ENCODE measurements at regions not wholly inside any gene's neighbourhood (a gene's known extent, or its start where the extent isn't known, plus 50 kb on each side); places are given as distances from the start of the nearest gene placed in this dataset.

DNA sequence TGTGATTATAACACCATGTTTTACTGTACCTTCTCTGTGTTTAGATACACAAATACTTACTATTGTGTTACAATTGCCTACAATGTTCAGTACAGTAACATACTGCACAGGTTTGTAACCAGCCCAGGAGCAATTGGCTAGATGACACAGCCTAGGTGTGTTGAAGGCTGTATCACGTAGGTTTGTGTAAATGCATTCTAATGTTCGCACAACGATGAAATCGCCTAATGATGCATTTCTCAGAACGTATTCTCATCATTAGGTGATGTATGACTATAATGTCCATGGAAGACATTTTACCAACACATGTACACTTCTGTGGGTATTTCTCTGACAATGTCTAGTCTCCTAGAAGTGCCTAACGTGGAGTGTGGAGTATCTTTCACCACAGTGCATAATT is 165.9 kb upstream of the KLF7 start:
- ChIA-PET RAD21 (ENCODE audit: low non-redundant PET in 1 of 2, low total read pairs in 2 of 2, uncharacterized antibody in 2 of 2, unreplicated experiment in 2 of 2) (no interaction called here), POLR2A (no interaction called here), CTCF (no interaction called here)
- BruUV-seq (replicated peaks) = no TSS peak
- Histone ChIP-seq H2AFZ (ENCODE audit: low read depth, low read length, poor library complexity, severe bottlenecking) (no peak overlapping the region), H3K9ac (ENCODE audit: low read length) (no peak overlapping the region), H3K4me2 (ENCODE audit: low read length) (no peak overlapping the region), H3K9me2 (ENCODE audit: insufficient read depth) (no peaks in the 10 kb centered on the region), H3K4me3 (replicated peaks in 1 of 2; ENCODE audit: low read depth in 1 of 2, low read length in 2 of 2) (no peak overlapping the region), H3K4me1 (ENCODE audit: control insufficient read depth in 1 of 2, insufficient read depth in 2 of 2, low read length in 2 of 2) (peaks cover 13 to 39% of the 10 kb centered on the region in 2 experiments), H3K27ac (ENCODE audit: low read depth, low read length) (no peak overlapping the region), H4K20me1 (ENCODE audit: insufficient read depth) (no peaks in the 10 kb centered on the region), H3K79me2 (ENCODE audit: insufficient read depth, low read length) (no peaks in the 10 kb centered on the region), H3K36me3 (ENCODE audit: control insufficient read depth in 1 of 2, insufficient read depth in 2 of 2, low read length in 2 of 2) (no peaks in the 10 kb centered on the region), H3K9me3 (ENCODE audit: control insufficient read depth in 1 of 2, insufficient read depth in 1 of 2, low read depth in 1 of 2, low read length in 2 of 2) (no peaks in the 10 kb centered on the region), H3K27me3 (ENCODE audit: insufficient read depth, low read length) (no peaks in the 10 kb centered on the region)
- TF ChIP-seq YY1 (IDR thresholded peaks at IDR 0.05; ENCODE audit: extremely low read depth, insufficient replicate concordance, low read depth, low read length) = no peak
- no peak for DNase-seq (ENCODE audit: low read depth, low spot score)
- ATAC-seq = no peak
- intact Hi-C loops (cut with micrococcal nuclease) = loop anchor here (5.0 kb wide), 1 partner anchor 66 kb away; no protein-coding TSS in a partner anchor

DNA sequence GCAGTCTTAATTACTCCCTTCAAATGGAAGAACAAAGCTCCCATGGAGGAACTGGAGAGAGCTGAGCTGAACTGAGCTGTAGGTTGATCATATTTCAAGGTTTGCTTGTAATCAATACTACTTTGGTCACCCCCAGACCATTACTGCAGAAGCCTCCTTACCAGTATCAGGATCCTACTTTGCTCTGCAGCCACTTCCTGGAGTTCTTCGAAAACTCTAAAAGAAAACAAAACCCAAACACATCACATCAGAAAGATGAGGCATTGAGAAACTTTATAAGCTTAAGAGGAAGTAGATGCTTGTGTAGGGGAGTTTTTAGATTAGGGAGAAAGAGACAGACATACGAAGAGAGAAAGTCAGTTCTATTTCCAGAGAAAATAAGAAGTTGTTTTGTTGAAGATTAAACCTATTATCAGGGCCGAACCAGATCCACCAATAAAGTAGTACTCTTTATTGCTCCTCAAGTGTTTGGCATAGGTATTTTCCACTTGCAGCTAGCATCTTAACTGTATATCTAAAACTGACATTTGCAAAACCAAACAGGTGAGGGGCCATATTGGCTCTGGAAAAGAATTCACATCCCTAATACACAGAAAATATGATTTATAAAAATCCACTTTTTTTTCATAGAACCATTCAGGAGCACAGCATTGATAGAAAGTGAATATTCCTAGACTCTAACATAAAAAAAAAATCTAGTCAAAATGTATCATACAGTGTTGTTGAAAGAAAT is 166.9 kb upstream of the KLF7 start:
- Histone ChIP-seq H2AFZ (ENCODE audit: low read depth, low read length, poor library complexity, severe bottlenecking) (no peak overlapping the region), H3K9me3 (ENCODE audit: control insufficient read depth in 1 of 2, insufficient read depth in 1 of 2, low read depth in 1 of 2, low read length in 2 of 2) (no peaks in the 10 kb centered on the region), H3K4me2 (ENCODE audit: low read length) (no peak overlapping the region), H3K9ac (ENCODE audit: low read length) (no peak overlapping the region), H3K36me3 (ENCODE audit: control insufficient read depth in 1 of 2, insufficient read depth in 2 of 2, low read length in 2 of 2) (no peaks in the 10 kb centered on the region), H3K4me1 (ENCODE audit: control insufficient read depth in 1 of 2, insufficient read depth in 2 of 2, low read length in 2 of 2) (peaks cover 18 to 44% of the 10 kb centered on the region in 2 experiments), H3K9me2 (ENCODE audit: insufficient read depth) (no peaks in the 10 kb centered on the region), H3K4me3 (replicated peaks in 1 of 2; ENCODE audit: low read depth in 1 of 2, low read length in 2 of 2) (no peak overlapping the region), H3K79me2 (ENCODE audit: insufficient read depth, low read length) (no peaks in the 10 kb centered on the region), H3K27ac (ENCODE audit: low read depth, low read length) (no peak overlapping the region), H4K20me1 (ENCODE audit: insufficient read depth) (no peaks in the 10 kb centered on the region), H3K27me3 (ENCODE audit: insufficient read depth, low read length) (no peaks in the 10 kb centered on the region)
- BruUV-seq (replicated peaks) = no TSS peak
- ChIA-PET RAD21 (ENCODE audit: low non-redundant PET in 1 of 2, low total read pairs in 2 of 2, uncharacterized antibody in 2 of 2, unreplicated experiment in 2 of 2) (no interaction called here), POLR2A (no interaction called here), CTCF (no interaction called here)
- DNase-seq (ENCODE audit: low read depth, low spot score) (no peak), ATAC-seq (no peak)
- intact Hi-C loops (cut with micrococcal nuclease) = loop anchor here (1.0 to 5.0 kb wide), 2 partner anchors 65 to 166 kb away; no protein-coding TSS in a partner anchor
- TF ChIP-seq, protein P1, sequence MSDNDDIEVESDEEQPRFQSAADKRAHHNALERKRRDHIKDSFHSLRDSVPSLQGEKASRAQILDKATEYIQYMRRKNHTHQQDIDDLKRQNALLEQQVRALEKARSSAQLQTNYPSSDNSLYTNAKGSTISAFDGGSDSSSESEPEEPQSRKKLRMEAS (IDR thresholded peaks at IDR 0.05) = no peak
- TF ChIP-seq, protein P2, sequence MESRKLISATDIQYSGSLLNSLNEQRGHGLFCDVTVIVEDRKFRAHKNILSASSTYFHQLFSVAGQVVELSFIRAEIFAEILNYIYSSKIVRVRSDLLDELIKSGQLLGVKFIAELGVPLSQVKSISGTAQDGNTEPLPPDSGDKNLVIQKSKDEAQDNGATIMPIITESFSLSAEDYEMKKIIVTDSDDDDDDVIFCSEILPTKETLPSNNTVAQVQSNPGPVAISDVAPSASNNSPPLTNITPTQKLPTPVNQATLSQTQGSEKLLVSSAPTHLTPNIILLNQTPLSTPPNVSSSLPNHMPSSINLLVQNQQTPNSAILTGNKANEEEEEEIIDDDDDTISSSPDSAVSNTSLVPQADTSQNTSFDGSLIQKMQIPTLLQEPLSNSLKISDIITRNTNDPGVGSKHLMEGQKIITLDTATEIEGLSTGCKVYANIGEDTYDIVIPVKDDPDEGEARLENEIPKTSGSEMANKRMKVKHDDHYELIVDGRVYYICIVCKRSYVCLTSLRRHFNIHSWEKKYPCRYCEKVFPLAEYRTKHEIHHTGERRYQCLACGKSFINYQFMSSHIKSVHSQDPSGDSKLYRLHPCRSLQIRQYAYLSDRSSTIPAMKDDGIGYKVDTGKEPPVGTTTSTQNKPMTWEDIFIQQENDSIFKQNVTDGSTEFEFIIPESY (IDR thresholded peaks at IDR 0.05; ENCODE audit: extremely low read depth, insufficient replicate concordance, low read length) = no peak
- no peak for TF ChIP-seq ZFX (IDR thresholded peaks at IDR 0.05)
- no peak for TF ChIP-seq RAD21 (IDR thresholded peaks at IDR 0.05; ENCODE audit: low read depth)
- TF ChIP-seq SIN3A (IDR thresholded peaks at IDR 0.05; ENCODE audit: low read depth) = no peak
- no peak for TF ChIP-seq CEBPB (IDR thresholded peaks at IDR 0.05; ENCODE audit: low read depth)
- TF ChIP-seq YY1 (IDR thresholded peaks at IDR 0.05; ENCODE audit: extremely low read depth, insufficient replicate concordance, low read depth, low read length) = no peak
- TF ChIP-seq, protein P3, sequence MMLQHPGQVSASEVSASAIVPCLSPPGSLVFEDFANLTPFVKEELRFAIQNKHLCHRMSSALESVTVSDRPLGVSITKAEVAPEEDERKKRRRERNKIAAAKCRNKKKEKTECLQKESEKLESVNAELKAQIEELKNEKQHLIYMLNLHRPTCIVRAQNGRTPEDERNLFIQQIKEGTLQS (IDR thresholded peaks at IDR 0.05) = no peak
